Body of pancreas (tissue), 4 donors: ENCODE measurements at regions not wholly inside any gene's neighbourhood (a gene's known extent, or its start where the extent isn't known, plus 50 kb on each side); places are given as distances from the start of the nearest gene placed in this dataset.

Experiments
- POLR2A ChIP-seq, 3 donors: fragments of 450-650 bp; IDR thresholded peaks; one replicate each; pipeline ENCODE4 v1.6.1; 2016; ENCODE audit warnings: antibody characterized with exemption in 3 of 3, mild to moderate bottlenecking in 2 of 3
- TF ChIP-seq, protein P1 (sequence below), 7 experiments: fragments of 450-650 bp in 4 of 7; fragments of 200-600 bp in 3 of 7; sonication (generic) in 3 of 7; IDR thresholded peaks; one replicate each; pipeline ENCODE4 v1.5.1; 2016 to 2019; ENCODE audit warnings: antibody characterized with exemption in 7 of 7

DNA sequence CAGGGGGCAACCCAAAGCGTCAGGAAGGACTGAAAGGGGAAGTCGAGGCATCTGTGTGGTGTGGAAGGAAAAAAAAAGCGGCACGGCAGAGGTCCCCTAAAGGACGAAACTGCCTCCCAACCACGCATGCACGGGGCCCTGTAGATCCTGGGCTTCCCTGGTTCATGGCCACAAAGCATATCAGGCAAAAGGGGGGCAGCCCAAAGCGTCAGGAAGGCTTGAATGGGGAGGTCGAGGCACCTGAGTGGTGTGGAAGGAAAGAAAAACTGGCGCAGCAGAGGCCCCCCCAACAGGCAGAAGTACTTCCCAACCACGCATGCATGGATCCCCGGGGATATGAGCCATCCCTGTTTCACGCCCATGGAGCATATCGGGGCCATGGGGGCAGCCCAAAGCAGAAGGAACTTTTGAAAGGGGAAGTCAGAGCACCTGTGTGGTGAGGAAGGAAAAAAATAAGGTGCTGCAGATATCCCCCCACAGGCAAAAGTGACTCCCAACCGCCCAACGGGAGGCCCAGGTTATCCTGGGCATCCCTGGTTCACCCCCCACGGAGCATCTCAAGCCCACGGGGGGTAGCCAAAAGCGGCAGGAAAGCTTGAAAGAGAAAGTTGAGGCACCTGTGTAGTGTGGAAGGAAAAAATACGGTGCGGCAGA, 581.2 kb downstream of the ALG10 start:
- TF ChIP-seq, protein P1, sequence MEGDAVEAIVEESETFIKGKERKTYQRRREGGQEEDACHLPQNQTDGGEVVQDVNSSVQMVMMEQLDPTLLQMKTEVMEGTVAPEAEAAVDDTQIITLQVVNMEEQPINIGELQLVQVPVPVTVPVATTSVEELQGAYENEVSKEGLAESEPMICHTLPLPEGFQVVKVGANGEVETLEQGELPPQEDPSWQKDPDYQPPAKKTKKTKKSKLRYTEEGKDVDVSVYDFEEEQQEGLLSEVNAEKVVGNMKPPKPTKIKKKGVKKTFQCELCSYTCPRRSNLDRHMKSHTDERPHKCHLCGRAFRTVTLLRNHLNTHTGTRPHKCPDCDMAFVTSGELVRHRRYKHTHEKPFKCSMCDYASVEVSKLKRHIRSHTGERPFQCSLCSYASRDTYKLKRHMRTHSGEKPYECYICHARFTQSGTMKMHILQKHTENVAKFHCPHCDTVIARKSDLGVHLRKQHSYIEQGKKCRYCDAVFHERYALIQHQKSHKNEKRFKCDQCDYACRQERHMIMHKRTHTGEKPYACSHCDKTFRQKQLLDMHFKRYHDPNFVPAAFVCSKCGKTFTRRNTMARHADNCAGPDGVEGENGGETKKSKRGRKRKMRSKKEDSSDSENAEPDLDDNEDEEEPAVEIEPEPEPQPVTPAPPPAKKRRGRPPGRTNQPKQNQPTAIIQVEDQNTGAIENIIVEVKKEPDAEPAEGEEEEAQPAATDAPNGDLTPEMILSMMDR (IDR thresholded peaks at IDR 0.05): no peak
- TF ChIP-seq POLR2A (IDR thresholded peaks at IDR 0.05): no peak
